ENCODE measurements at regions not wholly inside any gene's neighbourhood (a gene's known extent, or its start where the extent isn't known, plus 50 kb on each side); places are given as distances from the start of the nearest gene placed in this dataset.

- Histone ChIP-seq H3K4me2 (no peak overlapping the region), H4K20me1 (replicated peaks; ENCODE audit: insufficient read depth) (no peaks in the 10 kb centered on the region), H3F3A (replicated peaks; ENCODE audit: low read depth) (no peaks in the 10 kb centered on the region), H3K4me3 (no peak overlapping the region), H3K9me2 (ENCODE audit: insufficient read depth) (no peaks in the 10 kb centered on the region), H3K27ac (ENCODE audit: low read depth) (no peak overlapping the region), H2AFZ (no peak overlapping the region), H3K36me3 (ENCODE audit: insufficient read depth) (no peaks in the 10 kb centered on the region), H3K27me3 (ENCODE audit: insufficient read depth) (no peaks in the 10 kb centered on the region), H3K4me1 (ENCODE audit: insufficient read depth) (no peaks in the 10 kb centered on the region), H3K79me2 (replicated peaks; ENCODE audit: insufficient read depth) (no peaks in the 10 kb centered on the region)
- DNase-seq (ENCODE audit: low spot score) (no peak), ATAC-seq (no peak)
- TF ChIP-seq REST (IDR thresholded peaks at IDR 0.05; ENCODE audit: unreplicated experiment) = no peak
- TF ChIP-seq, protein P1, sequence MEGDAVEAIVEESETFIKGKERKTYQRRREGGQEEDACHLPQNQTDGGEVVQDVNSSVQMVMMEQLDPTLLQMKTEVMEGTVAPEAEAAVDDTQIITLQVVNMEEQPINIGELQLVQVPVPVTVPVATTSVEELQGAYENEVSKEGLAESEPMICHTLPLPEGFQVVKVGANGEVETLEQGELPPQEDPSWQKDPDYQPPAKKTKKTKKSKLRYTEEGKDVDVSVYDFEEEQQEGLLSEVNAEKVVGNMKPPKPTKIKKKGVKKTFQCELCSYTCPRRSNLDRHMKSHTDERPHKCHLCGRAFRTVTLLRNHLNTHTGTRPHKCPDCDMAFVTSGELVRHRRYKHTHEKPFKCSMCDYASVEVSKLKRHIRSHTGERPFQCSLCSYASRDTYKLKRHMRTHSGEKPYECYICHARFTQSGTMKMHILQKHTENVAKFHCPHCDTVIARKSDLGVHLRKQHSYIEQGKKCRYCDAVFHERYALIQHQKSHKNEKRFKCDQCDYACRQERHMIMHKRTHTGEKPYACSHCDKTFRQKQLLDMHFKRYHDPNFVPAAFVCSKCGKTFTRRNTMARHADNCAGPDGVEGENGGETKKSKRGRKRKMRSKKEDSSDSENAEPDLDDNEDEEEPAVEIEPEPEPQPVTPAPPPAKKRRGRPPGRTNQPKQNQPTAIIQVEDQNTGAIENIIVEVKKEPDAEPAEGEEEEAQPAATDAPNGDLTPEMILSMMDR (conservative IDR thresholded peaks at IDR 0.05; ENCODE audit: low read depth in 2 of 2) = no peak
- no peak for TF ChIP-seq NANOG (IDR thresholded peaks at IDR 0.05; ENCODE audit: borderline replicate concordance)
- TF ChIP-seq JUNB (IDR thresholded peaks at IDR 0.05; ENCODE audit: unreplicated experiment) = no peak
- TF ChIP-seq EZH2 (IDR thresholded peaks at IDR 0.05; ENCODE audit: low read depth, unreplicated experiment) = no peak
- Mint-ChIP-seq H3K27me3 (ENCODE audit: insufficient read depth, low read depth, poor library complexity) (no peaks in the 10 kb centered on the region), H3K4me1 (no peaks in the 10 kb centered on the region), H3K4me3 (no peak overlapping the region), H3K9me3 (no peaks in the 10 kb centered on the region), H3K36me3 (ENCODE audit: low read depth) (no peaks in the 10 kb centered on the region), H3K27ac (no peak overlapping the region)
Measured at GRCh38 chrX:25198253-25198652, 182.5 kb upstream of the ARX start.

DNA sequence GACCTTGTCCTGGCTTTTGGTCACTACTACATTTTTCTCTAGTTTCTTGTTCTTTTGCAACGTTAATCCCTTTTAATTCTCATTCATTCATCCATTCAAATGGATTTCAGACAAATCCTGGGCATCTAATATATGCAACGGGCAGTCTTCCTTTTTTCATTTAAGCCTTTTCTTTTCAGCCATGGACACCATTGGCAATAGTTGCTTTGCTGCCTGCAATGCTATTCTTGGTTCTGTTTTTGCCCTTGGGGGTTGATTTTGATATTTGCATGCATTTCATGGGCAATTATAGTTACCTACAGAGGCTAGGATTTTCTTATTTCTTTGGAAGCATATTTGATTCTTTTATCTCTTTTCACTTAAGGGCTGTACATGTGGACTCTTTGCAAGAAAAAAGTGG lies 180.5 kb upstream of the ARX start:
- Histone ChIP-seq H3K79me2 (replicated peaks; ENCODE audit: insufficient read depth) (no peaks in the 10 kb centered on the region), H3K9me2 (ENCODE audit: insufficient read depth) (no peaks in the 10 kb centered on the region), H3K27me3 (ENCODE audit: insufficient read depth) (no peaks in the 10 kb centered on the region), H3K4me3 (no peak overlapping the region), H3K36me3 (ENCODE audit: insufficient read depth) (no peaks in the 10 kb centered on the region), H4K20me1 (replicated peaks; ENCODE audit: insufficient read depth) (no peaks in the 10 kb centered on the region), H3K4me1 (ENCODE audit: insufficient read depth) (no peaks in the 10 kb centered on the region), H3K27ac (ENCODE audit: low read depth) (no peak overlapping the region), H2AFZ (no peak overlapping the region), H3K4me2 (no peak overlapping the region), H3F3A (replicated peaks; ENCODE audit: low read depth) (no peaks in the 10 kb centered on the region)
- ATAC-seq = no peak
- Mint-ChIP-seq H3K36me3 (ENCODE audit: low read depth) (no peaks in the 10 kb centered on the region), H3K27ac (no peak overlapping the region), H3K9me3 (no peaks in the 10 kb centered on the region), H3K27me3 (ENCODE audit: insufficient read depth, low read depth, poor library complexity) (no peaks in the 10 kb centered on the region), H3K4me1 (peaks cover 3% of the 10 kb centered on the region; the same call in 1 of the 3 replicates), H3K4me3 (no peak overlapping the region)
- no peak for DNase-seq (ENCODE audit: low spot score)
- no peak for TF ChIP-seq NANOG (IDR thresholded peaks at IDR 0.05; ENCODE audit: borderline replicate concordance)
- TF ChIP-seq ZNF331 (CRISPR knock-in tag; IDR thresholded peaks at IDR 0.05; ENCODE audit: low read depth) = no peak
- TF ChIP-seq, protein P1 (conservative IDR thresholded peaks at IDR 0.05; ENCODE audit: low read depth in 2 of 2) = no peak
- TF ChIP-seq REST (IDR thresholded peaks at IDR 0.05; ENCODE audit: unreplicated experiment) = no peak
- no peak for TF ChIP-seq EZH2 (IDR thresholded peaks at IDR 0.05; ENCODE audit: low read depth, unreplicated experiment)
- TF ChIP-seq STAT1 (IDR thresholded peaks at IDR 0.05; ENCODE audit: unreplicated experiment) = no peak
- TF ChIP-seq POLR2AphosphoS5 (IDR thresholded peaks at IDR 0.05; ENCODE audit: low read depth) = no peak
- no peak for TF ChIP-seq CREB1 (CRISPR knock-in tag; IDR thresholded peaks at IDR 0.05; ENCODE audit: low read depth)
